ENCODE measurements at regions not wholly inside any gene's neighbourhood (a gene's known extent, or its start where the extent isn't known, plus 50 kb on each side); places are given as distances from the start of the nearest gene placed in this dataset.

GRCh38 chr1:194289569-194290266 lies 1103.3 kb upstream of the B3GALT2 start:
- DNase-seq: no peak

GRCh38 chr1:194288238-194288637 lies 1101.8 kb upstream of the B3GALT2 start:
- no peak for DNase-seq

DNA sequence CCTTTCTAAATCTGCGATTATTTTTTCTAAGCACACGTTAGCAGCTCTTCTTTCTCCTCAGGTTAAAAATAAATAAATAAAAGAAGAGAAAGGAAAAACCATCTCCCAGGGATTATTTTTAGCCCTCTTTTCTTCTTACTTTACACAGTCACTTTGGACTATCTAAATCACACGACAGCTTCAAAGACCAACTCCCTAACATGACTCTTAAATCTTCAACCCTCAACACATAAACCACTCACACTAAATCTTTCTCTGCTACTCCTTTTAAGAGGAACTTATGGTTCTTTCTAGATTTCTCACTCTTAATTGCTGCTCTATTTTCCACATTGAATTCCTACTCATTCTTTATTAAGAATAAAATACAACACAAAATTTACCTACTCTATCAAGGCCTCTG lies 1095.0 kb upstream of the B3GALT2 start:
- no peak for DNase-seq

DNA sequence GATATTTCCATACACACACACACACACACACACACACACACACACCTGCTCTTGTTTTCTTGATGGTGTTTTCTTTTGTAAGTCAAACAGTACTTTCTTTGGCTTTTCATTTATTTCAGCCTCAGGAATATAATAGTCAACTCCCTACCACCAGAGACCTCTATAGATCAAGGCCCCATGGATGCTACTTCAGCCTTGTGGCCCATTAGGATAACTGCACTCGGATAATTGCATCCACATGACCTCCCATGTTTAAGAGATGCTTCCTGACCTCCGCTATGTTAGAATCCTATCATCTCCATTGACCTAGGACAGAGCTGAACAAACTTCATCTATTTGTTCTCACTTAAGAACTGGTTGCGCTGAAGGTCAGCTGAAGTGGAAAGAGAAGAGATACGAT lies 1094.0 kb upstream of the B3GALT2 start:
- DNase-seq: no peak

DNA sequence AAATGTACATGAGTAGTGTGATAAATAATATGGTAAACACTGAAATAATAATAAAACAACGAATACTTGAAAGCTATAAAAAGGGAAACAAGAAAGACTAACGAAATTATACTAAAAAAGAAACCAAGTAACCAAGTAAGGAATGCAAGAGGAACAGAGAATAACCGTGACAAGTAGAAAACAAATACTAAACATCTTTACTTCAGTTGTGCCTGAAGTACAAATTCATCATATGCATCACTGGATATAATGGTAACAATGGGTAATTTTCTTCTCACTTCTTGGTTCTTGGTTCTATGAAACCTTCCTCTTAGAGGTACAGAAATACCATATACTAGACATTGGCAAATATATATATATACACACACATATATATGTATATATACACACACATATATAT lies 1093.6 kb upstream of the B3GALT2 start:
- DNase-seq: no peak

- no peak for DNase-seq
These were observed 1091.5 kb upstream of the B3GALT2 start for GRCh38 chr1:194277927-194278326.

DNA sequence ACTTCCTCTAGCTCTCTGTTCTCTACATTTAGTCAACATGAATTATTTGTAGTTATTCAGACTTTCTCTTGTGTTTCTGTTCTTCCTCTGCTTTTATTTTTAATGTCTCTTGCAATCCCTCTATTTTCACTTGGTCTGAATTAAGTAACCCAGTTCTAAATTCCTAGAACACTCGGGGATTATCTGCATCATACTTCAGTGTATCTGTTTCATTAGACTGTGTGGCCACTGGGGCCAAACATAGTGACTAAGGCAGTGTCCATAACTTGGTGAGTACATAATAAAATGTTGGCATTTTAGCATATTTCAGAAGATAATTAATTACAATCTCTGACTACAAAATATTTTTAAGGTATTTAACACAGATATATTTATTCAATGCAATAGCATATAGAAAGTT lies 1087.2 kb upstream of the B3GALT2 start:
- no peak for DNase-seq

- no peak for DNase-seq
These were observed 1082.4 kb upstream of the B3GALT2 start for GRCh38 chr1:194268839-194269238.

DNA sequence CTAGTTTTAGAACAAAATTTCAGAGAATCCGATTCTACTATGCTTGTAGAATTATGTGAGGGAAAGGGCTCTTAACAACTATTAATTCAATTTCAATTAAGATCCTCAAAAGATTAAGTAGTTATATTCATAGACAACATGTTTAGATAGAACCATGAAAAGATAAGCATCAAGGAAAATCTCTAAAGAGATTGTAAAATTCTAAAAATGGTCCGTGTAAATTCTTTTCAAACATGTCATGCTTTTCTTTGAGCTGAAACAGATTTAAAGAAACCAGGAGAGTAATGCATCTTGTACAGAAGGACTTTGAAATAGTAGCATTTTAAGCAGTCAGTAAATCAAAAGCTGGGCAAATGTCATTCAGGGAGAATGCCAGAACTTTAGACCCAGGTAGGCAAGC lies 1080.6 kb upstream of the B3GALT2 start:
- no peak for DNase-seq

- DNase-seq: no peak
These were observed 1069.6 kb upstream of the B3GALT2 start for GRCh38 chr1:194256010-194256409.

DNA sequence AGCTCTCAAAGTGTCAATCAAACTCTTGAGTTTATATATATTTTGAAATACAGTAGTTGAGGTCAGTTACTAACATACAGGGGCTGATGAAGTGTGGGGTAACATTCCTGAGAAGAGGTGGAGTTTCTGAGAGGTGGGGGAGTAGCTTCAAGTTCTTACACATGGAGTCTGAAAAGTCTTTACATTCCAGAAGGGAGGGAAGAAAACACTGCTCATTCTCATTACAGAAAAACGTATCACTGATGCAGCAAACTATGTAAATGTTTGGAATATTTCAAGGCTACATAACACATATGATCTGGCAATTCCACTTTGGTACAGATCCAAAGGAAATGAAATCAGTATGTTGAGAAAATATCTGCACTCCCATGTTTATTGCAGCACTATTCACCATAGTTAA lies 1065.8 kb upstream of the B3GALT2 start:
- DNase-seq: no peak

GRCh38 chr1:194241215-194241614 lies 1054.8 kb upstream of the B3GALT2 start:
- DNase-seq: no peak

DNA sequence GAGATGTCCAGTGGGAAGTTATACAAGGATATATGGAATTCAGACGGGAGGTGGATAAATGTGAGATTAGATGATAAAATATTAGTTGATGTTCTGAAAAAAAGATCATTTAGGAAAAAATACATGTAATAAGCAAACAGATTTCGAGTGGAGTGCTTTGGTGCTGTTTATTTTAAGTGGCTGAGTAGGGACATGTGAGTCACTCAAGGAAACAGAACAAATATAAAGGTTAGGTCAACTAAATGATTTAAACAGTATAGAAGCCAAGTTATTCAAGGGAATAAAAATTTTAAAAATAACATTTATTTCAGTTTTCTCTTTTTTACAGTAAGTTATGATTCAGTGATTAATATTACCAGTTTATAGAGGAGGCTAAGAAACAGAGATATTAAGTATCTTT lies 1046.7 kb upstream of the B3GALT2 start:
- DNase-seq: no peak

DNA sequence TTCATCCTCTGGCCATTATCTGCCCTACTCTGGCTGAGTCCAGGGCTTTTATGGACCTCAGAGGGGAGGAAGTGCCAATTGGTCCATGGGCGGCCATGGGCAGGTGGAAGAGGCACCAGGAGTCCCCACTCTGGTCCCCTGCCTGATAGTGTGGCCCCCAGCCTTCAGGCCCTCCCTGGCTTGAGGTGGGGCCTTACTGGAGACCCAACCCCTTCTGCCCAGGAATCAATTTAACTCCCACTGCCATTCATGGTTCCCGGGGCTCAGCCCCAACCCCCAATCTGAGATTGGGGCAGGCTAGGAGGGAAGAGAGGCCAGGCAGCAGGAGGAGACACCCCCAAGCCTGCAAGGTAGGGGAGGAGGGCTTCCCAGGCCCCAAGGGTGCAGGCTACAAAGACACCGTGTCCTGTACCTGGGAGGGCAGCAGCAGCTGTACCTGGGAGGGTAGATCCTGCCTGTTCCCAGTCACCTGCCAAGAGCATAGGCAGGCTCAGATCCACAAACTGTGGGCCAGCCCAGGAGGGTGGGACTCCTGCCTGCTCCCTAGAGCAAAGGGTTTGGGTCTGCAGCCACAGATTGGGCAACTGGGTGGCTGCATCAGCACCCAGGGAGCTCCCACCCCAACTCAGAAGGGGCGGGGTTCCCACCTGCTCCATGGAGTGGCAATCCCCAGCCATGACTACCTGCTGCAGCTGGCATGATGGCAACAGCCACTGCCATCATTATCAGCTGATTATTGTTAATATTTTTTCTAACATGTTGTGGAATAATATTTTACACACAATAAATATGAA lies 1044.1 kb upstream of the B3GALT2 start:
- DNase-seq: no peak

DNA sequence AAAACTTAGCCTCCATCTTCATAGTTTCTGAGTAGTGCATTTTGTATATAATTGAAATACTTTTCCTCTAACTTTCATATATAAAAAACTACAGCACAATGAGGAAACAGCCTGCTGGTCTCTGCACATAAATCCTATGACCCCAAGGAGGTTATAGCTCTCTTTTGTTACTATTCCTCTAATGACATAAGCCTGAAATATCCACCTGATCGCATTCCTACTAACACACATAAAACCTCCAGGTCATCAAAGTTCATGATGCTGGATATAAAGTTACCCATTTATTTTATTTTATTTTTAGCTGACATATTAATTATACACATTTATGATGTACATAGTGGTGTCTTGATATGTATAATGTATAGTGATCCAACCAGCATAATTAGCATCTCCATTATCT lies 1042.0 kb upstream of the B3GALT2 start:
- no peak for DNase-seq

- DNase-seq: no peak
These were observed 1040.7 kb upstream of the B3GALT2 start for GRCh38 chr1:194227161-194227560.

GRCh38 chr1:194225821-194226220 lies 1039.4 kb upstream of the B3GALT2 start:
- no peak for DNase-seq

DNA sequence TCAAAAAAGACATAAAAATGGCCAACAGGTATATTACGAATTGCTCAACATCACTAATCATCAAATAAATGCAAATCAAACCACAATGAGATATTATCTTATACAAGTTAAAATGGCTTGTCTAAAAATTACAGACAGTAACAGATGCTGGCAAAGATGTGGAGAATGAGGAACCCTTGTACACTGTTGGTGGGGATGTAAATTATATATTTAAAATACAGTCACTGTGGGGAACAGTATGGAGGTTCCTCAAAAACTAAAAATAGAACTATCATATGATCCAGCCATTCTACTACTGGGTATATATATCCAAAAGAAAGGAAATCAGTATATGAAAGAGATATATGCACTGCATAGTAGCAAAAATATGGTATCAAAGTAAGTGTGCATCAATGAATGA lies 1037.2 kb upstream of the B3GALT2 start:
- no peak for DNase-seq

GRCh38 chr1:194215448-194215847 lies 1029.0 kb upstream of the B3GALT2 start:
- no peak for DNase-seq

DNA sequence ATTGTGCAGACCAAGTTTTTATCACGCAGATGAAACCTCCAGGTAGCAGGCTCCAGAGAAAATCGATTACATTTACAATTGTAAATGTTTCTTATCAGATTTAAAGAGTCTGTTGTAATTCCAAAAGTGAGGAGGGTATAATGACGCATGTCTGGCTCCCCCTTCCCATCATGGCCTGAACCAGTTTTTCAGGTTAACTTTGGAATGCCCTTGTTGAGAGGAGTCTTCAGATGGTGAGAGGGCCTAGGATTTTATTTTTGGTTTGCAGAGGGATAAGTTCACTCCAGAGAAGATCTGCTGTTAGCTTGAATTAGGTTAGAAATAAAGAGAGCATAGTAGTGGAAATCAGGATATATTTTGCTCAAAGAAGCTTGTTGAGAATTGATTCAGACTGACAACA lies 1028.3 kb upstream of the B3GALT2 start:
- no peak for DNase-seq

- DNase-seq: no peak
These were observed 1023.5 kb upstream of the B3GALT2 start for GRCh38 chr1:194209920-194210319.

DNA sequence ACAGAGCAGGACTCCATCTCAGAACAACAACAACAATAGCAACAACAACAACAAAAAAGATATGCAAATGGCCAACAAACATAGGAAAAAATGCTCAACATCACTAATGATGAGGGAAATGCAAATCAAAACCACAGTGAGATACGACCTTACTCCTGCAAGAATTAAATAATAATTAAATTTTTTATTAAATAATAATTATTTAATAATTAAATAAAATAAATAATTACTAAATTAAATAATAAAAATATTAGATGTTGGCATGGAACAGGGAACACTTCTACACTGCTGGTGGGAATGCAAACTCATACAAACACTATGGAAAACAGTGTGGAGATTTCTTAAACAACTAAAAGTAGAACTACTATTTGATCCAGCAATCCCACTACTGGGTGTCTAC lies 1022.3 kb upstream of the B3GALT2 start:
- no peak for DNase-seq

GRCh38 chr1:194196562-194196961 lies 1010.1 kb upstream of the B3GALT2 start:
- DNase-seq: no peak

DNA sequence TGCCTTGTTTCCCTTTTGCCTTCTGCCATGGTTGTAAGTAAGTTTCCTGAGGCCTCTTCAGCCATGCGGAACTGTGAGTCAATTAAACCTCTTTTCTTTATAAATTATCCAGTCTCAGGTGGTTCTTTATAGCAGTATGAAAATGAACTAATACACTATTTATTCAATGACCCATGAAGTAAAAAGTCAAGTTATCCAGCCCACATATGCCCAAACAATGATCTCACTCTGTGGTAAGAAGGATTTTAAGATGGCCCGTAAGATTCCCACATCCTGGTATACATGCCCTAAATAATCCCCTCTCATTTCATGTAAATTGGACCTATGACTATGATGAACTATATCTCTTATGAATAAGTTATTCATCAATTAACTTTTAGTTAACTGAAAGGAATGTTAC lies 1008.3 kb upstream of the B3GALT2 start:
- DNase-seq: no peak

DNA sequence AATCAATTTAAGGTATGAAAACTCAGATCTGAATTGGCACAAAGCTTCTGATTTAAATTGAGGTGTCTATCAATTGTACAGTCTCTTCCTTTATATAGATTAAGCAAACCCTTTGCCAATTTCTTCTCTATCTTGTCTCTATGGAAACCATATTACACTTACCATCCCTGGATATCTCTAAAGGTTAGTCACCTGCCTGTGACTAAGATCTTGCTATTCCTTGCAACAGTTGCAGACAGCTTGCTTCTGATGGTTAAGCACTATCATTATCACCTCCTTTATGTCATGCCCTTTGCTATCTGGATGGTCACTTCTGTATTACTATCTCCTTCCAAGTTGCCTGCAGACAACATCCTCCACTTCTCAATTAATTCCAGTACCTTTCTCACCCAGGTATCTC lies 998.6 kb upstream of the B3GALT2 start:
- no peak for DNase-seq
